PC-9 (cell line): ENCODE measurements at regions not wholly inside any gene's neighbourhood (a gene's known extent, or its start where the extent isn't known, plus 50 kb on each side); places are given as distances from the start of the nearest gene placed in this dataset.

Experiments
- BruUV-seq: library from RNA; stranded (reverse); fragments of 400-500 nt; replicated peaks from 2 replicates; lab custom pipeline; 2021; lab: Mats Ljungman, UMichigan
- CTCF ChIA-PET: fragments of 300-600 bp; sonication (Branson Sonifier 250); formaldehyde crosslinking; loops from one replicate; lab custom pipeline; 2022; ENCODE audit warnings: antibody characterized with exemption; lab: Charles Lee
- POLR2A ChIA-PET: fragments of 300-600 bp; sonication (Branson Sonifier 250); formaldehyde crosslinking; loops from one replicate; lab custom pipeline; 2022; ENCODE audit warnings: antibody characterized with exemption; ENCODE audit not compliant: unreplicated experiment; lab: Charles Lee
- DNase-seq, 2 experiments: peaks; one replicate each; pipeline versions ENCODE4 v3.0.0 to v3.0.0-alpha.2; 2015 to 2022; ENCODE audit warnings: mixed read lengths in 1 of 2
- H2AFZ ChIP-seq: fragments of 200-600 bp; sonication (generic); 2 replicates; pipeline ENCODE4 v1.8.1; 2017; ENCODE audit warnings: antibody characterized with exemption
- H3F3A ChIP-seq: fragments of 200-600 bp; sonication (generic); 2 replicates; pipeline ENCODE4 v1.8.1; 2017; ENCODE audit warnings: antibody characterized with exemption, mild to moderate bottlenecking, low read depth; ENCODE audit not compliant: insufficient read depth
- H3K27ac ChIP-seq: fragments of 200-600 bp; sonication (generic); 2 replicates; pipeline ENCODE4 v1.6.1; 2016; ENCODE audit warnings: mixed run types
- H3K27me3 ChIP-seq: fragments of 200-600 bp; sonication (generic); 2 replicates; pipeline ENCODE4 v1.6.1; 2016; ENCODE audit warnings: low read depth, mixed run types; ENCODE audit not compliant: insufficient read depth
- H3K36me3 ChIP-seq: fragments of 200-600 bp; sonication (generic); 2 replicates; pipeline ENCODE4 v1.6.1; 2016; ENCODE audit warnings: low read depth, mixed run types
- H3K4me1 ChIP-seq: fragments of 200-600 bp; sonication (generic); replicated peaks from 2 replicates; pipeline ENCODE4 v1.6.1; 2016; ENCODE audit warnings: mixed run types; ENCODE audit not compliant: insufficient read depth
- H3K4me2 ChIP-seq: fragments of 200-600 bp; sonication (generic); 2 replicates; pipeline ENCODE4 v1.6.1; 2017; ENCODE audit warnings: mixed run types
- H3K4me3 ChIP-seq: fragments of 200-600 bp; sonication (generic); 2 replicates; pipeline ENCODE4 v1.6.1; 2016; ENCODE audit warnings: mixed run types
- H3K79me2 ChIP-seq: fragments of 200-600 bp; sonication (generic); 2 replicates; pipeline ENCODE4 v1.6.1; 2017; ENCODE audit warnings: low read depth, mixed run types
- H3K9me2 ChIP-seq: fragments of 200-600 bp; sonication (generic); 2 replicates; pipeline ENCODE4 v1.8.1; 2017; ENCODE audit warnings: mild to moderate bottlenecking; ENCODE audit not compliant: insufficient read depth
- H3K9me3 ChIP-seq: fragments of 200-600 bp; sonication (generic); 2 replicates; pipeline ENCODE4 v1.8.1; 2016; ENCODE audit warnings: low read depth; ENCODE audit not compliant: insufficient read depth
- H4K20me1 ChIP-seq: fragments of 200-600 bp; sonication (generic); 2 replicates; pipeline ENCODE4 v1.8.1; 2017; ENCODE audit not compliant: insufficient read depth
- EZH2 ChIP-seq: fragments of 200-600 bp; sonication (generic); IDR thresholded peaks from 2 replicates; pipeline ENCODE4 v1.8.0; 2017; ENCODE audit warnings: antibody characterized with exemption, low read depth
- intact Hi-C: fragments of 100-400 bp; cut with micrococcal nuclease; formaldehyde crosslinking; loops from one replicate; pipeline ENCODE4 v1.10.0; 2022; ENCODE audit not compliant: unreplicated experiment
- TF ChIP-seq, protein P1 (sequence below): fragments of 200-600 bp; sonication (generic); conservative IDR thresholded peaks from 2 replicates; pipeline ENCODE4 v1.6.1; 2017; ENCODE audit warnings: mixed run types, antibody characterized with exemption, mild to moderate bottlenecking, moderate library complexity

DNA sequence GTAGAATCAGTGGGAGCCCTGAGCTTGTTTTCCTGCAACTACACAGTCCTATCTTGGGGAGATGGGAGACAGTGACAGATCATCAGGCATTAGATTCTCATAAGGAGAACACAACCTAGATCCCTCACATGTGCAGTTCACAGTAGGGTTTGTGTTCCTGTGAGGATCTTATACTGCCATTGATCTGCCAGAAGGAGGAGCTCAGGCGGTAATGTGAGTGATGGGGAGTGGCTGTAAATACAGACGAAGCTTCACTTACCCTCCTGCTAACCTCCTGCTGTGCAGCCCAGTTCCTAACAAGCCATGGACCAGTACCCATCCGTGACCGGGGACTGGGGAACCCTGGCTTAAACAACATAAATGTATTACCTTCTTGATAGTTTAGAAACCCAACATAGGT lies 1034.1 kb downstream of the BCL11B start:
- H3K9me2 ChIP-seq = no peaks in the 10 kb centered on the region
- H3K79me2 ChIP-seq = no peaks in the 10 kb centered on the region
- H3K9me3 ChIP-seq = no peaks in the 10 kb centered on the region
- no peaks in the 10 kb centered on the region for H3K4me1 ChIP-seq
- H3K4me2 ChIP-seq = no peak overlapping the region
- H3K27ac ChIP-seq = no peak overlapping the region
- TF ChIP-seq EZH2 = no peak
- TF ChIP-seq, protein P1, sequence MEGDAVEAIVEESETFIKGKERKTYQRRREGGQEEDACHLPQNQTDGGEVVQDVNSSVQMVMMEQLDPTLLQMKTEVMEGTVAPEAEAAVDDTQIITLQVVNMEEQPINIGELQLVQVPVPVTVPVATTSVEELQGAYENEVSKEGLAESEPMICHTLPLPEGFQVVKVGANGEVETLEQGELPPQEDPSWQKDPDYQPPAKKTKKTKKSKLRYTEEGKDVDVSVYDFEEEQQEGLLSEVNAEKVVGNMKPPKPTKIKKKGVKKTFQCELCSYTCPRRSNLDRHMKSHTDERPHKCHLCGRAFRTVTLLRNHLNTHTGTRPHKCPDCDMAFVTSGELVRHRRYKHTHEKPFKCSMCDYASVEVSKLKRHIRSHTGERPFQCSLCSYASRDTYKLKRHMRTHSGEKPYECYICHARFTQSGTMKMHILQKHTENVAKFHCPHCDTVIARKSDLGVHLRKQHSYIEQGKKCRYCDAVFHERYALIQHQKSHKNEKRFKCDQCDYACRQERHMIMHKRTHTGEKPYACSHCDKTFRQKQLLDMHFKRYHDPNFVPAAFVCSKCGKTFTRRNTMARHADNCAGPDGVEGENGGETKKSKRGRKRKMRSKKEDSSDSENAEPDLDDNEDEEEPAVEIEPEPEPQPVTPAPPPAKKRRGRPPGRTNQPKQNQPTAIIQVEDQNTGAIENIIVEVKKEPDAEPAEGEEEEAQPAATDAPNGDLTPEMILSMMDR = no peak
- POLR2A ChIA-PET = no interaction called here
- H4K20me1 ChIP-seq = no peaks in the 10 kb centered on the region
- H3K27me3 ChIP-seq = 0 out of 2 replicates have a peak, but pooled peaks cover 8% of the 10 kb centered on the region
- DNase-seq = no peak
- no peaks in the 10 kb centered on the region for H3K36me3 ChIP-seq
- H2AFZ ChIP-seq = no peak overlapping the region
- no TSS peak for BruUV-seq
- intact Hi-C loops = no loop called here
- no peak overlapping the region for H3K4me3 ChIP-seq
- CTCF ChIA-PET = no interaction called here
- no peaks in the 10 kb centered on the region for H3F3A ChIP-seq

DNA sequence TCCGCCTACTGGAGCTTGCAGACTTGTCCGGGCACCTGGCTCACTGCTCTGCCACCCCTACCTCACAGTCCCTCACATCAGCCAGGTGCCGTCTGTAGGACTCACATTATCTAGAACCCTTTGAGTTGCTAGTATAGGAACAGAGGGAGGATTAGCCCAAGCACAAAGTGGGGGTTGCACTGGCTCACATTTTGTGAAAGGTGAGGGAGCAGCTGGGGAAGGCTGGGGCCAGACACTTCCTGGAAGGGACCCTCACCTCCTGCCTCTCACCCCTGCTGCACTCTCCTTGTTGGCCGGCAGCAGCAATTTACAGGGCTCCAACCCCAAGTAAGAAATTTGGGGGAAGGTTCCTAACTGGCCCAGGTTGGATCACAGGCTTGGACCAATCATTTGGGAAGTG lies 1031.6 kb downstream of the BCL11B start:
- Histone ChIP-seq H3K27ac (no peak overlapping the region), H3K4me1 (no peaks in the 10 kb centered on the region), H3K4me2 (no peak overlapping the region), H3K9me2 (no peaks in the 10 kb centered on the region), H3K4me3 (no peak overlapping the region), H3F3A (no peaks in the 10 kb centered on the region), H2AFZ (no peak overlapping the region), H3K79me2 (no peaks in the 10 kb centered on the region), H3K36me3 (no peaks in the 10 kb centered on the region), H3K27me3 (peaks cover 8% of the 10 kb centered on the region; the same call in 1 of the 2 replicates), H4K20me1 (no peaks in the 10 kb centered on the region), H3K9me3 (no peaks in the 10 kb centered on the region)
- CTCF ChIA-PET = no interaction called here
- no peak for DNase-seq
- POLR2A ChIA-PET = no interaction called here
- intact Hi-C loops = no loop called here
- TF ChIP-seq, protein P1 = no peak
- no peak for TF ChIP-seq EZH2
- no TSS peak for BruUV-seq

DNA sequence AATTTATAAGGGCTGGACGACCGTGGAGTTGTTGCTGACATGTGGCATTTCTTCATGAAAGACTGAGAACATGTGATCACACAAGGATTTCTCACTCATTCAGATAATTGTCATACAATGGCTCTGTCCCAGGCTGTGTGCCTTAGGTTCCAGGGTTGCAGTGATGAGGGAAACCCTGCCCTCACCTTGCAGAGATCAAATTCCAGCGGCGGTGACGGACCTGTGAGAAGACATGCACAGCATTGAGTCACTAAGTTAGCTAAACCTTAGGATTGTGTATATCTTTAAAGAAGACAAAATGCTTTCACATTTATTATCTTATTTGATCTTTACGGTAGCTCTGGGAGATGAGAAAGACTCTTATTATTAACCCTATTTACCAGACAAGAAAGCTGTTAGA lies 1029.1 kb downstream of the BCL11B start:
- ChIA-PET POLR2A (no interaction called here), CTCF (no interaction called here)
- Histone ChIP-seq H4K20me1 (no peaks in the 10 kb centered on the region; the same call in 1 of the 2 replicates), H3K9me2 (no peaks in the 10 kb centered on the region), H3K9me3 (no peaks in the 10 kb centered on the region), H2AFZ (no peak overlapping the region), H3K27me3 (peaks cover 8% of the 10 kb centered on the region; the same call in 1 of the 2 replicates), H3K4me2 (no peak overlapping the region), H3K27ac (no peak overlapping the region), H3K4me3 (no peak overlapping the region), H3K79me2 (no peaks in the 10 kb centered on the region), H3F3A (no peaks in the 10 kb centered on the region), H3K4me1 (no peaks in the 10 kb centered on the region), H3K36me3 (no peaks in the 10 kb centered on the region)
- intact Hi-C loops = no loop called here
- TF ChIP-seq EZH2 = no peak
- TF ChIP-seq, protein P1 = no peak
- DNase-seq = no peak
- BruUV-seq = no TSS peak
